K562 (cell line): ENCODE measurements at regions not wholly inside any gene's neighbourhood (a gene's known extent, or its start where the extent isn't known, plus 50 kb on each side); places are given as distances from the start of the nearest gene placed in this dataset.
"Not testable (repeated sequence)": the region's sequence is repeated elsewhere in the genome, so short reads cannot be mapped to it uniquely, and the experiment has no call there.

ENCODE experiments used
- ATAC-seq: fragments of 200-7000 bp; cut with Tn5 transposase; 3 replicates; pipeline ENCODE4 v1.9.1; 2020; ENCODE audit warnings: moderate library complexity
- BruUV-seq: library from RNA; stranded (reverse); fragments of 400-500 nt; replicated peaks from 2 replicates; lab custom pipeline; 2021; lab: Mats Ljungman, UMichigan
- CTCF ChIA-PET: fragments of 300-600 bp; formaldehyde crosslinking; extraction: SDS; loops from one replicate; lab custom pipeline; 2021; ENCODE audit warnings: low intra/inter-chr PET ratio; lab: Yijun Ruan, JAX
- POLR2A ChIA-PET: fragments of 300-600, 350-650 bp; sonication (Branson Sonifier 250); formaldehyde crosslinking; extraction: SDS; loops from one replicate; lab custom pipeline; 2021; ENCODE audit warnings: antibody characterized with exemption, inconsistent platforms; lab: Yijun Ruan, JAX
- DNase-seq, 4 experiments: peaks; one replicate each; pipeline versions ENCODE4 v3.0.0 to v3.0.0-alpha.2; 2011 to 2018; ENCODE audit warnings: low spot score in 3 of 4, mixed read lengths in 3 of 4; ENCODE audit errors: extremely low read depth in 1 of 4
- FAIRE-seq: peaks from 2 replicates; lab custom pipeline; 2011; peaks lifted over from hg19 to GRCh38; lab: Jason Lieb, UNC
- H2AFZ ChIP-seq: 2 replicates; pipeline ENCODE4 v1.6.0; 2011; ENCODE audit warnings: low read depth, low read length, control low read depth, inconsistent platforms
- H3K27ac ChIP-seq: fragments of 200-600 bp; 3 replicates; pipeline ENCODE4 v1.8.0; 2011; ENCODE audit warnings: low read depth, mild to moderate bottlenecking, control low read depth, inconsistent platforms, low read length, moderate library complexity, mixed read lengths; ENCODE audit errors: extremely low read depth
- H3K27me3 ChIP-seq, 2 experiments: fragments of 300-600 bp in 1 of 2; 2 replicates in 1 of 2; 3 replicates in 1 of 2; pipeline versions ENCODE4 v1.6.0 to v1.8.0; 2011; ENCODE audit warnings: inconsistent platforms in 2 of 2, low read length in 2 of 2, mild to moderate bottlenecking in 1 of 2, mixed read lengths in 1 of 2, moderate library complexity in 1 of 2; ENCODE audit not compliant: control insufficient read depth in 2 of 2, insufficient read depth in 2 of 2
- H3K36me3 ChIP-seq: fragments of 300-600 bp; 3 replicates; pipeline ENCODE4 v1.8.0; 2011; ENCODE audit warnings: mild to moderate bottlenecking, low read length, inconsistent platforms; ENCODE audit not compliant: control insufficient read depth, insufficient read depth
- H3K4me1 ChIP-seq, 2 experiments: fragments of 200-600 bp in 1 of 2; replicated peaks in 1 of 2; 2 replicates in 1 of 2; 3 replicates in 1 of 2; pipeline versions ENCODE4 v1.5.1 to v1.8.0; 2011; ENCODE audit warnings: inconsistent platforms in 2 of 2, low read length in 2 of 2, mild to moderate bottlenecking in 1 of 2, mixed read lengths in 1 of 2, moderate library complexity in 1 of 2; ENCODE audit not compliant: control insufficient read depth in 2 of 2, insufficient read depth in 2 of 2
- H3K4me2 ChIP-seq: 2 replicates; pipeline ENCODE4 v1.6.1; 2011; ENCODE audit warnings: low read length, control low read depth, inconsistent platforms, mixed read lengths; ENCODE audit not compliant: insufficient read depth
- H3K4me3 ChIP-seq: fragments of 200-600 bp; sonication (generic), shearing (Covaris generic); 2 replicates; pipeline ENCODE4 v1.5.1; 2016; ENCODE audit warnings: control low read depth, inconsistent platforms
- H3K79me2 ChIP-seq: fragments of 200-600 bp; 3 replicates; pipeline ENCODE4 v1.8.0; 2011; ENCODE audit warnings: low read length, inconsistent platforms; ENCODE audit not compliant: control insufficient read depth, insufficient read depth
- H3K9ac ChIP-seq, 2 experiments: 2 replicates each; pipeline versions ENCODE4 v1.6.0 to v1.6.1; 2011; ENCODE audit warnings: low read depth in 2 of 2, low read length in 2 of 2, control low read depth in 1 of 2, inconsistent platforms in 1 of 2, mild to moderate bottlenecking in 1 of 2, mixed read lengths in 1 of 2; ENCODE audit not compliant: insufficient read depth in 1 of 2
- H3K9me1 ChIP-seq: one replicate; pipeline ENCODE4 v1.6.0; 2011; ENCODE audit warnings: inconsistent platforms, mild to moderate bottlenecking, low read length, moderate library complexity; ENCODE audit not compliant: control insufficient read depth, insufficient read depth
- H3K9me3 ChIP-seq: replicated peaks from 2 replicates; pipeline ENCODE4 v1.5.1; 2011; ENCODE audit warnings: low read depth, low read length, inconsistent platforms; ENCODE audit not compliant: control insufficient read depth, insufficient read depth
- H4K20me1 ChIP-seq: replicated peaks from 2 replicates; pipeline ENCODE4 v1.6.1; 2011; ENCODE audit warnings: low read length, inconsistent platforms, mixed read lengths; ENCODE audit not compliant: control insufficient read depth, insufficient read depth
- POLR2G ChIP-seq: fragments of 200-400 bp; formaldehyde crosslinking; IDR thresholded peaks from 2 replicates; pipeline ENCODE4 v1.6.1; 2017; ENCODE audit warnings: low read depth, mild to moderate bottlenecking, antibody characterized with exemption, low read length, moderate library complexity
- WGBS: fragments of 100-300 bp; shearing (Covaris generic); methylation state at CpG from one replicate; pipeline ENCODE4 v1.1.6; 2016; ENCODE audit warnings: low coverage, mixed read lengths; ENCODE audit not compliant: insufficient coverage; ENCODE audit errors: missing lambda C conversion rate; 5-methylcytosine and 5-hydroxymethylcytosine counted together
- in situ Hi-C: fragments of 300-500 bp; cut with MboI; formaldehyde crosslinking; loops from 4 replicates; pipeline ENCODE4 v1.15.0; 2018; ENCODE audit warnings: inconsistent platforms, mixed read lengths
- intact Hi-C: fragments of 100-400 bp; cut with micrococcal nuclease; formaldehyde crosslinking; loops from 2 replicates; pipeline ENCODE4 v1.14.2; 2022

DNA sequence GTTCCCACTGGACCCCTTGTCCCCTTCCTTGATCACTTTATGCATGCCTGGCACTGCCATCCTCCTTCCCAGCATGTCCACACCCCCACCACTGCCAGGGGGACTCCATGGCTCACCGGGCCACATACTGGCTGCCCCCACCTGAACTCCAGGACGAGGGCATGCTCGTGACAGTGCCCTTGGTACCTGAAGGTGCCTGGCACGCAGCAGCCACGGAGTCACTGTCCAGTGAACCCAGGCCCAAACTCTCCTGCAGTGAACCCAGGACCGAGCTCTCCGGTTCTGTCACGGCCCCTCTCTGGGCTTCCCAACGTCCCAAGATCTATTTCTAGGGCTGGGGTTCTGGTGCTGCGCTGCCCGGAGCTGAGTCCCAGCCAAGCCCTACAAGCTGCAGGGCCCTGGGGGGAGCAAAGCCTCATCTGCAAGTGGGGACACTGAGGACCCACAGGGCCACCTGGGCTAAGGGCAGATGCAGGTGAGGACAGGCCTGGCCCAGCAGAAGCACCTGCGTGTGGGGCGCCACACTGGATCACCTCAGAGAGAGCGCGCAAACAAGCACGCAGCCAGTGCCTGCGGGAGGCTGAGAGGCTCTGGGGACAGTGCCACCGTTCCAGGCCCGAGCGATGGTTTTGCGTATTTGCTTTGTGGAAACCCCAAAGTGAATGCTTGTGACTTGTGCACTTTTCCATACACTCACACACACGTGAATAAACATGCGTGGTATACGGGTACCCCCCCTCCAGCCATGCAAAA is 5406.3 kb upstream of the TPTE start:
- WGBS: 52% methylated on average over 4 of the region's 24 CpGs
- H3K79me2 ChIP-seq: not testable (repeated sequence)

GRCh38 chr21:5115646-5116343 is 5405.6 kb upstream of the TPTE start:
- H4K20me1 ChIP-seq, H3K79me2 ChIP-seq, POLR2A ChIA-PET, BruUV-seq, H3K9me1 ChIP-seq, in situ Hi-C loops, CTCF ChIA-PET, H2AFZ ChIP-seq, intact Hi-C loops, H3K9ac ChIP-seq, DNase-seq, H3K27me3 ChIP-seq, H3K36me3 ChIP-seq, H3K4me2 ChIP-seq, H3K9me3 ChIP-seq, H3K27ac ChIP-seq, H3K4me3 ChIP-seq, FAIRE-seq, H3K4me1 ChIP-seq: not testable (repeated sequence)
- TF ChIP-seq POLR2G: 0 out of 2 replicates have a peak, but pooled peaks have one; percentile 8
- peak; percentile 9 for ATAC-seq
- 80% methylated on average over 1 of the region's 24 CpGs for WGBS

More for the DNA sequence above, 5406.3 kb upstream of the TPTE start:
- ATAC-seq, DNase-seq, H3K9ac ChIP-seq, H3K4me1 ChIP-seq, CTCF ChIA-PET, H3K9me1 ChIP-seq, FAIRE-seq, H3K4me2 ChIP-seq, H3K4me3 ChIP-seq, POLR2A ChIA-PET, in situ Hi-C loops, intact Hi-C loops, BruUV-seq, H3K9me3 ChIP-seq, H3K36me3 ChIP-seq, H4K20me1 ChIP-seq, H3K27ac ChIP-seq, H2AFZ ChIP-seq, H3K27me3 ChIP-seq: not testable (repeated sequence)

DNA sequence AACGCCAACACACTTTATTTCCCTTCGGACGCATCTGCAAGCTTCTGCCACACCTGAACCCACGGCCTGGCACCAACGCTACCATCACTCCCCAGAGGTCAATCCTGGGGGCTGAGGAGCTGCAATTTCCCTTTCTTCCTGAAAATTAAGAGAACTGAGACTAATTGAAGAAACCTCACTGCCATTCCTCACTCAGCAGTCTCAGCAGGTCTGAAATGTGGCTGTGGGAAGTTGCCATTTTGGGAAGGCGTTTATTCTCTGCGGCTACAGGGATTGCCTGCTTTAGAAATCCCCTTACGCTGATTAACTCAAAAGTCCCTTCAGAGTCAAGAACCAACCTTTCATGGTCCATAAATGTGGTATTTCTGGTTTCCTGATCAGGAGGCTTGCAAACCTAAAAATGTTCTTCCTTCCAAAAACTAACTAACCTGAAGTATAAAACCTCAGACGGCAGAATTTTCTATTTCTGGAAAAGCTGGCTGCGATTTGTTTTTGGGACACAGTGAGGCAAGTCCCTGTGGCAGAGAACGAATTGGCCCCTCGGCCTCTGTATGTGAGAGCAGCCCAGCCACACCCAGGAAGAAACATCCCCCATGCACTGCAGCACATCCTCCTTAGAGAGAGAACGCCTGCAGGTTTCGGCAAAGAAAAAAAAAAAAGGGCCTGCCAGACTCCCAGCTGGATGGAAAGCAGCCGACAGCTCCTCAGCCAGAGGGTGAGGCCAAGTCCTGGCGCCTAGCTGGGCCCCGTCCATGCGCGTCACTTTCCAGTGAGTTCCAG is 5404.8 kb upstream of the TPTE start:
- intact Hi-C loops, H4K20me1 ChIP-seq, DNase-seq, H3K4me1 ChIP-seq, H3K9ac ChIP-seq, POLR2A ChIA-PET, H3K36me3 ChIP-seq, H3K79me2 ChIP-seq, in situ Hi-C loops, FAIRE-seq, H3K9me3 ChIP-seq, ATAC-seq, H3K27ac ChIP-seq, CTCF ChIA-PET, H3K27me3 ChIP-seq, H3K4me3 ChIP-seq, H2AFZ ChIP-seq, H3K4me2 ChIP-seq, H3K9me1 ChIP-seq: not testable (repeated sequence)
- TSS peak; percentile 71 for BruUV-seq
- WGBS: no CpG with 5 or more reads among the region's 19 CpGs
